Natural killer cell treated with Interleukin-12 subunit alpha and Interleukin-12 subunit beta and Interleukin-15 and Interleukin-18, amount 100 ng/mL, for 72 hours (primary cell): ENCODE measurements at regions not wholly inside any gene's neighbourhood (a gene's known extent, or its start where the extent isn't known, plus 50 kb on each side); places are given as distances from the start of the nearest gene placed in this dataset.
"Not testable (repeated sequence)": the region's sequence is repeated elsewhere in the genome, so short reads cannot be mapped to it uniquely, and the experiment has no call there.

ENCODE experiments used
- ATAC-seq, 2 donors: fragments of 150-1000 bp; cut with Tn5 transposase in 1 of 2; sonication (Bioruptor Pico), chemical (Tn5 transposase) in 1 of 2; 2 replicates each; pipeline ENCODE4 v1.10.0; 2021
- DNase-seq: peaks from one replicate; pipeline ENCODE4 v3.0.0; 2022; ENCODE audit warnings: low spot score
- H3K27ac Mint-ChIP-seq, 2 donors: 1 replicate in 1 of 2; 2 replicates in 1 of 2; pipeline ENCODE4 v1.8.0; 2022; ENCODE audit warnings: mixed read lengths in 2 of 2, mild to moderate bottlenecking in 1 of 2, moderate library complexity in 1 of 2
- H3K27me3 Mint-ChIP-seq, 2 donors: 1 replicate in 1 of 2; 2 replicates in 1 of 2; pipeline ENCODE4 v1.8.0; 2022; ENCODE audit warnings: mixed read lengths in 2 of 2
- H3K36me3 Mint-ChIP-seq: one replicate; pipeline ENCODE4 v1.8.0; 2022; ENCODE audit warnings: mixed read lengths
- H3K4me1 Mint-ChIP-seq, 2 donors: 1 replicate in 1 of 2; 2 replicates in 1 of 2; pipeline ENCODE4 v1.8.0; 2022; ENCODE audit warnings: low read depth in 2 of 2, mixed read lengths in 2 of 2, mild to moderate bottlenecking in 1 of 2
- H3K4me3 Mint-ChIP-seq: one replicate; pipeline ENCODE4 v1.8.0; 2022; ENCODE audit warnings: mixed read lengths
- H3K9me3 Mint-ChIP-seq: 2 replicates; pipeline ENCODE4 v1.8.0; 2022; ENCODE audit warnings: mixed read lengths

- Mint-ChIP-seq H3K9me3 (peaks cover 3% of the 10 kb centered on the region), H3K4me3 (no peak overlapping the region), H3K4me1 (no peaks in the 10 kb centered on the region), H3K36me3 (no peaks in the 10 kb centered on the region), H3K27ac (no peak overlapping the region), H3K27me3 (peaks cover 0 to 2% of the 10 kb centered on the region in 2 donors)
- DNase-seq = no peak
- no peak for ATAC-seq
Observed at GRCh38 chr5:97476852-97477534, 293.9 kb upstream of the RIOK2 start.

- Mint-ChIP-seq H3K27me3 (peaks cover 0 to 2% of the 10 kb centered on the region in 2 donors), H3K36me3 (no peaks in the 10 kb centered on the region), H3K4me1 (no peaks in the 10 kb centered on the region), H3K27ac (no peak overlapping the region), H3K9me3 (peaks cover 3% of the 10 kb centered on the region), H3K4me3 (no peak overlapping the region)
- ATAC-seq = no peak
- DNase-seq = no peak
Observed at GRCh38 chr5:97478483-97478882, 295.4 kb upstream of the RIOK2 start.

- Mint-ChIP-seq H3K27ac (no peak overlapping the region), H3K4me3 (no peak overlapping the region), H3K4me1 (no peaks in the 10 kb centered on the region), H3K9me3 (peaks cover 3% of the 10 kb centered on the region), H3K27me3 (peaks cover 0 to 5% of the 10 kb centered on the region in 2 donors), H3K36me3 (no peaks in the 10 kb centered on the region)
- no peak for DNase-seq
- ATAC-seq = no peak
Observed at GRCh38 chr5:97480313-97480712, 297.3 kb upstream of the RIOK2 start.

- no peak overlapping the region for H3K4me3 Mint-ChIP-seq
- DNase-seq (no peak), ATAC-seq (peak in 1 of 2 donors; percentile 32)
- peaks cover 0 to 10% of the 10 kb centered on the region in 2 donors for H3K27me3 Mint-ChIP-seq
- no peak overlapping the region for H3K27ac Mint-ChIP-seq
- no peaks in the 10 kb centered on the region for H3K4me1 Mint-ChIP-seq
- H3K9me3 Mint-ChIP-seq = no peaks in the 10 kb centered on the region
- H3K36me3 Mint-ChIP-seq = no peaks in the 10 kb centered on the region
Observed at GRCh38 chr5:97488126-97488668, 305.1 kb upstream of the RIOK2 start.

- DNase-seq = no peak
- Mint-ChIP-seq H3K36me3 (no peaks in the 10 kb centered on the region), H3K4me3 (no peak overlapping the region), H3K27ac (no peak overlapping the region), H3K9me3 (no peaks in the 10 kb centered on the region), H3K27me3 (peaks cover 0 to 10% of the 10 kb centered on the region in 2 donors), H3K4me1 (no peaks in the 10 kb centered on the region)
- peak; percentile 33 to 43 for ATAC-seq
Observed at GRCh38 chr5:97489010-97489840, 306.2 kb upstream of the RIOK2 start.

- Mint-ChIP-seq H3K36me3 (no peaks in the 10 kb centered on the region), H3K9me3 (peaks cover 2% of the 10 kb centered on the region)
- ATAC-seq = no peak
Observed at GRCh38 chr5:97494465-97494864, 311.4 kb upstream of the RIOK2 start.

GRCh38 chr5:97495301-97495700 is 312.3 kb upstream of the RIOK2 start:
- no peaks in the 10 kb centered on the region for H3K36me3 Mint-ChIP-seq
- peaks cover 0 to 7% of the 10 kb centered on the region in 2 donors for H3K27me3 Mint-ChIP-seq
- no peaks in the 10 kb centered on the region for H3K4me1 Mint-ChIP-seq
- ATAC-seq = no peak
- peaks cover 2% of the 10 kb centered on the region for H3K9me3 Mint-ChIP-seq
- no peak overlapping the region for H3K27ac Mint-ChIP-seq
- no peak for DNase-seq
- H3K4me3 Mint-ChIP-seq = no peak overlapping the region

More at GRCh38 chr5:97494465-97494864, 311.4 kb upstream of the RIOK2 start:
- Mint-ChIP-seq H3K4me3 (no peak overlapping the region), H3K27me3 (peaks cover 0 to 7% of the 10 kb centered on the region in 2 donors), H3K4me1 (no peaks in the 10 kb centered on the region), H3K27ac (no peak overlapping the region)
- DNase-seq = no peak

GRCh38 chr5:97496037-97496436 is 313.0 kb upstream of the RIOK2 start:
- Mint-ChIP-seq H3K4me3 (no peak overlapping the region), H3K27me3 (peaks cover 5 to 7% of the 10 kb centered on the region in 2 donors), H3K4me1 (no peaks in the 10 kb centered on the region), H3K27ac (no peak overlapping the region), H3K9me3 (peaks cover 2% of the 10 kb centered on the region), H3K36me3 (no peaks in the 10 kb centered on the region)
- DNase-seq (no peak), ATAC-seq (no peak)

- Mint-ChIP-seq H3K4me3 (no peak overlapping the region), H3K36me3 (no peaks in the 10 kb centered on the region), H3K4me1 (no peaks in the 10 kb centered on the region), H3K27ac (no peak overlapping the region), H3K27me3 (peaks cover 6 to 7% of the 10 kb centered on the region in 2 donors), H3K9me3 (peaks cover 2% of the 10 kb centered on the region)
- no peak for DNase-seq
- no peak for ATAC-seq
Observed at GRCh38 chr5:97498657-97499056, 315.6 kb upstream of the RIOK2 start.

GRCh38 chr5:97499605-97500004 is 316.6 kb upstream of the RIOK2 start:
- DNase-seq = no peak
- no peak overlapping the region for H3K27ac Mint-ChIP-seq
- no peak overlapping the region for H3K4me3 Mint-ChIP-seq
- peaks cover 2% of the 10 kb centered on the region for H3K9me3 Mint-ChIP-seq
- H3K27me3 Mint-ChIP-seq = peaks cover 4 to 6% of the 10 kb centered on the region in 2 donors
- H3K36me3 Mint-ChIP-seq = no peaks in the 10 kb centered on the region
- H3K4me1 Mint-ChIP-seq = no peaks in the 10 kb centered on the region
- no peak for ATAC-seq

GRCh38 chr5:97501286-97501964 is 318.4 kb upstream of the RIOK2 start:
- H3K27me3 Mint-ChIP-seq = peaks cover 0 to 6% of the 10 kb centered on the region in 2 donors
- no peak for DNase-seq
- no peaks in the 10 kb centered on the region for H3K9me3 Mint-ChIP-seq
- no peak for ATAC-seq
- H3K27ac Mint-ChIP-seq = no peak overlapping the region
- H3K4me1 Mint-ChIP-seq = no peaks in the 10 kb centered on the region
- H3K36me3 Mint-ChIP-seq = no peaks in the 10 kb centered on the region
- no peak overlapping the region for H3K4me3 Mint-ChIP-seq

- H3K27me3 Mint-ChIP-seq = peaks cover 0 to 6% of the 10 kb centered on the region in 2 donors
- no peaks in the 10 kb centered on the region for H3K9me3 Mint-ChIP-seq
Observed at GRCh38 chr5:97501965-97502305, 318.9 kb upstream of the RIOK2 start.

GRCh38 chr5:97508864-97509263 is 325.8 kb upstream of the RIOK2 start:
- ATAC-seq (no peak), DNase-seq (no peak)
- Mint-ChIP-seq H3K4me1 (no peaks in the 10 kb centered on the region), H3K27me3 (peaks cover 0 to 9% of the 10 kb centered on the region in 2 donors), H3K9me3 (no peaks in the 10 kb centered on the region), H3K36me3 (no peaks in the 10 kb centered on the region), H3K27ac (no peak overlapping the region), H3K4me3 (no peak overlapping the region)

More at GRCh38 chr5:97501965-97502305, 318.9 kb upstream of the RIOK2 start:
- ATAC-seq (no peak), DNase-seq (no peak)
- Mint-ChIP-seq H3K36me3 (no peaks in the 10 kb centered on the region), H3K27ac (no peak overlapping the region), H3K4me3 (no peak overlapping the region), H3K4me1 (no peaks in the 10 kb centered on the region)

- DNase-seq, H3K36me3 Mint-ChIP-seq, H3K27ac Mint-ChIP-seq, H3K4me3 Mint-ChIP-seq, ATAC-seq, H3K27me3 Mint-ChIP-seq, H3K4me1 Mint-ChIP-seq, H3K9me3 Mint-ChIP-seq: not testable (repeated sequence)
Observed at GRCh38 chr5:97519565-97519964, 336.5 kb upstream of the RIOK2 start.
